ENCODE measurements at regions not wholly inside any gene's neighbourhood (a gene's known extent, or its start where the extent isn't known, plus 50 kb on each side); places are given as distances from the start of the nearest gene placed in this dataset.

GRCh38 chr14:85357120-85357519, 172.8 kb upstream of the FLRT2 start:
- TF ChIP-seq, protein P1, sequence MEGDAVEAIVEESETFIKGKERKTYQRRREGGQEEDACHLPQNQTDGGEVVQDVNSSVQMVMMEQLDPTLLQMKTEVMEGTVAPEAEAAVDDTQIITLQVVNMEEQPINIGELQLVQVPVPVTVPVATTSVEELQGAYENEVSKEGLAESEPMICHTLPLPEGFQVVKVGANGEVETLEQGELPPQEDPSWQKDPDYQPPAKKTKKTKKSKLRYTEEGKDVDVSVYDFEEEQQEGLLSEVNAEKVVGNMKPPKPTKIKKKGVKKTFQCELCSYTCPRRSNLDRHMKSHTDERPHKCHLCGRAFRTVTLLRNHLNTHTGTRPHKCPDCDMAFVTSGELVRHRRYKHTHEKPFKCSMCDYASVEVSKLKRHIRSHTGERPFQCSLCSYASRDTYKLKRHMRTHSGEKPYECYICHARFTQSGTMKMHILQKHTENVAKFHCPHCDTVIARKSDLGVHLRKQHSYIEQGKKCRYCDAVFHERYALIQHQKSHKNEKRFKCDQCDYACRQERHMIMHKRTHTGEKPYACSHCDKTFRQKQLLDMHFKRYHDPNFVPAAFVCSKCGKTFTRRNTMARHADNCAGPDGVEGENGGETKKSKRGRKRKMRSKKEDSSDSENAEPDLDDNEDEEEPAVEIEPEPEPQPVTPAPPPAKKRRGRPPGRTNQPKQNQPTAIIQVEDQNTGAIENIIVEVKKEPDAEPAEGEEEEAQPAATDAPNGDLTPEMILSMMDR (IDR thresholded peaks at IDR 0.05; ENCODE audit: poor library complexity, severe bottlenecking) = no peak
- H3K4me3 ChIP-seq (ENCODE audit: severe bottlenecking) = no peak overlapping the region
- H3K9me3 ChIP-seq (ENCODE audit: severe bottlenecking) = no peaks in the 10 kb centered on the region
- H3K36me3 ChIP-seq (ENCODE audit: low read depth) = no peaks in the 10 kb centered on the region
- H3K4me1 ChIP-seq (ENCODE audit: insufficient read depth, poor library complexity, severe bottlenecking) = no peaks in the 10 kb centered on the region
- no peak for DNase-seq (ENCODE audit: low spot score)
- no peak overlapping the region for H3K27ac ChIP-seq (ENCODE audit: poor library complexity, severe bottlenecking)
- ATAC-seq (ENCODE audit: low read depth) = no peak
- H3K27me3 ChIP-seq (ENCODE audit: insufficient read depth, poor library complexity, severe bottlenecking) = no peaks in the 10 kb centered on the region

DNA sequence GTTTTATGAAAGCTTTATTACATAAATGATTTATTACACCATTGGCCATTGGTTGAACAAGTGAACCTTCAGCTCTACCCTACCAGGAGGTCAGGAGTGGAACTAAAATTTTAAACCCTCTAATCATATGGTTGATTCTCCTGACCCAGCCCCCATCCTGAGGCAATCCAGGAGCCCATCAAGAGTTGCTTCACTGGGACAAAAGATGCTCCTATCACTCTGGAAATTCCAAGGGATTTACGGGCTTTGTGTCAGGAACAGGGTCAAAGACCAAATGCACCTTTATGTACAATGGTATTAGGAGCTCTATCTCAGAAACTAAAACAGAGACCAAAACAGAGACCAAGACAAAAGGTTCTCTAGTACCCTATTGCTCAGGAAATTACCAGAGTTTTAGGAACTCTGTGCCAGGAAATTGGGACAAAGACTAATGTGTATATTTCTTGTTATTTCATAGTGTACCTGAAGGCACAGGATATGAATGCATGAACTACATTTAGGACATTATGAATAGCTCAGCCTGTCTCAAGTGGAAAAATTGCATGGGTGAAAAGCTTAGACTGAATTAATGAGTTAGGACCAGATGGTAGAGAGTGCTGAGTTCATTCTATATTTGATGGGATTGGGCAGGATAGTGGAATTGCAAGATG, 171.7 kb upstream of the FLRT2 start:
- Histone ChIP-seq H3K4me3 (ENCODE audit: severe bottlenecking) (no peak overlapping the region), H3K27ac (ENCODE audit: poor library complexity, severe bottlenecking) (no peak overlapping the region), H3K27me3 (ENCODE audit: insufficient read depth, poor library complexity, severe bottlenecking) (no peaks in the 10 kb centered on the region), H3K36me3 (ENCODE audit: low read depth) (no peaks in the 10 kb centered on the region), H3K9me3 (ENCODE audit: severe bottlenecking) (no peaks in the 10 kb centered on the region), H3K4me1 (ENCODE audit: insufficient read depth, poor library complexity, severe bottlenecking) (no peaks in the 10 kb centered on the region)
- no peak for ATAC-seq (ENCODE audit: low read depth)
- TF ChIP-seq, protein P1 (IDR thresholded peaks at IDR 0.05; ENCODE audit: poor library complexity, severe bottlenecking) = no peak
- DNase-seq (ENCODE audit: low spot score) = no peak

- DNase-seq (ENCODE audit: low spot score) = no peak
- H3K9me3 ChIP-seq (ENCODE audit: severe bottlenecking) = no peaks in the 10 kb centered on the region
- TF ChIP-seq, protein P1 (IDR thresholded peaks at IDR 0.05; ENCODE audit: poor library complexity, severe bottlenecking) = no peak
- no peaks in the 10 kb centered on the region for H3K27me3 ChIP-seq (ENCODE audit: insufficient read depth, poor library complexity, severe bottlenecking)
- no peak overlapping the region for H3K4me3 ChIP-seq (ENCODE audit: severe bottlenecking)
- no peaks in the 10 kb centered on the region for H3K4me1 ChIP-seq (ENCODE audit: insufficient read depth, poor library complexity, severe bottlenecking)
- ATAC-seq (ENCODE audit: low read depth) = no peak
- no peak overlapping the region for H3K27ac ChIP-seq (ENCODE audit: poor library complexity, severe bottlenecking)
- no peaks in the 10 kb centered on the region for H3K36me3 ChIP-seq (ENCODE audit: low read depth)
Observed at GRCh38 chr14:85359505-85359904, 170.4 kb upstream of the FLRT2 start.

- Histone ChIP-seq H3K36me3 (ENCODE audit: low read depth) (no peaks in the 10 kb centered on the region), H3K4me3 (ENCODE audit: severe bottlenecking) (no peak overlapping the region), H3K9me3 (ENCODE audit: severe bottlenecking) (no peaks in the 10 kb centered on the region), H3K27me3 (ENCODE audit: insufficient read depth, poor library complexity, severe bottlenecking) (no peaks in the 10 kb centered on the region), H3K4me1 (ENCODE audit: insufficient read depth, poor library complexity, severe bottlenecking) (no peaks in the 10 kb centered on the region), H3K27ac (ENCODE audit: poor library complexity, severe bottlenecking) (no peak overlapping the region)
- DNase-seq (ENCODE audit: low spot score) (no peak), ATAC-seq (ENCODE audit: low read depth) (no peak)
- TF ChIP-seq, protein P1 (IDR thresholded peaks at IDR 0.05; ENCODE audit: poor library complexity, severe bottlenecking) = no peak
Observed at GRCh38 chr14:85363358-85363757, 166.6 kb upstream of the FLRT2 start.

GRCh38 chr14:85366226-85366625, 163.7 kb upstream of the FLRT2 start:
- TF ChIP-seq, protein P1 (IDR thresholded peaks at IDR 0.05; ENCODE audit: poor library complexity, severe bottlenecking) = no peak
- Histone ChIP-seq H3K9me3 (ENCODE audit: severe bottlenecking) (no peaks in the 10 kb centered on the region), H3K27ac (ENCODE audit: poor library complexity, severe bottlenecking) (no peak overlapping the region), H3K4me1 (ENCODE audit: insufficient read depth, poor library complexity, severe bottlenecking) (no peaks in the 10 kb centered on the region), H3K4me3 (ENCODE audit: severe bottlenecking) (no peak overlapping the region), H3K36me3 (ENCODE audit: low read depth) (no peaks in the 10 kb centered on the region), H3K27me3 (ENCODE audit: insufficient read depth, poor library complexity, severe bottlenecking) (no peaks in the 10 kb centered on the region)
- ATAC-seq (ENCODE audit: low read depth) (no peak), DNase-seq (ENCODE audit: low spot score) (no peak)

Data from RWPE2 (cell line).